ENCODE measurements at regions not wholly inside any gene's neighbourhood (a gene's known extent, or its start where the extent isn't known, plus 50 kb on each side); places are given as distances from the start of the nearest gene placed in this dataset.

DNA sequence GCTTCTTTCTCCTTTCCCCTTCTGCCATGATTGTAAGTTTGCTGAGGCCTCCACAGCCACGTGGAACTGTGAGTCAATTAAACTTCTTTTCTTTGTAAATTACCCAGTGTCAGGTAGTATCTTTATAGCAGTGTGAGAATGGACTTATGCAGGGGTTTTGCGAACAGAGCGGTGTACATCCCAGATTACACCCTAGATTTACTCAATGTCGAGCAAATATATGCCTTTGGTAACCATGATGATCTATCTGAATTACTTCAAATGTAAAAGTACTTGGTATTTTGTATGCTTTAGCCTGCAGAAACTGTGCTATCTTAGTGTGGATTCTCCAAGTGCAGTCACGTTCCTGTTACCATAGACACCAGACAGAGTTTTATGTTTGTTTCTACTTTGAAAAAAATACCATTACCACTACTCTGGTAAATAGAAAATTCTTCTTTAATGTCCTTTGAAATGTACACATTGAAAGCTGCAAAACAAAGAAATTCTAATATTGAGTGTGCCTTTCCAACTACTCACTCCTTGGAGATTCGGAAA lies 510.4 kb upstream of the ARGLU1 start:
- TF ChIP-seq, protein P1, sequence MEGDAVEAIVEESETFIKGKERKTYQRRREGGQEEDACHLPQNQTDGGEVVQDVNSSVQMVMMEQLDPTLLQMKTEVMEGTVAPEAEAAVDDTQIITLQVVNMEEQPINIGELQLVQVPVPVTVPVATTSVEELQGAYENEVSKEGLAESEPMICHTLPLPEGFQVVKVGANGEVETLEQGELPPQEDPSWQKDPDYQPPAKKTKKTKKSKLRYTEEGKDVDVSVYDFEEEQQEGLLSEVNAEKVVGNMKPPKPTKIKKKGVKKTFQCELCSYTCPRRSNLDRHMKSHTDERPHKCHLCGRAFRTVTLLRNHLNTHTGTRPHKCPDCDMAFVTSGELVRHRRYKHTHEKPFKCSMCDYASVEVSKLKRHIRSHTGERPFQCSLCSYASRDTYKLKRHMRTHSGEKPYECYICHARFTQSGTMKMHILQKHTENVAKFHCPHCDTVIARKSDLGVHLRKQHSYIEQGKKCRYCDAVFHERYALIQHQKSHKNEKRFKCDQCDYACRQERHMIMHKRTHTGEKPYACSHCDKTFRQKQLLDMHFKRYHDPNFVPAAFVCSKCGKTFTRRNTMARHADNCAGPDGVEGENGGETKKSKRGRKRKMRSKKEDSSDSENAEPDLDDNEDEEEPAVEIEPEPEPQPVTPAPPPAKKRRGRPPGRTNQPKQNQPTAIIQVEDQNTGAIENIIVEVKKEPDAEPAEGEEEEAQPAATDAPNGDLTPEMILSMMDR (IDR thresholded peaks at IDR 0.05), result no peak
- no peak for TF ChIP-seq POLR2A (IDR thresholded peaks at IDR 0.05)
